Fibroblast of lung (primary cell): ENCODE measurements at regions not wholly inside any gene's neighbourhood (a gene's known extent, or its start where the extent isn't known, plus 50 kb on each side); places are given as distances from the start of the nearest gene placed in this dataset.

Experiments
- EZH2 ChIP-seq: IDR thresholded peaks from 2 replicates; pipeline ENCODE4 v1.5.1; 2012; ENCODE audit warnings: low read length, control low read depth, mild to moderate bottlenecking; ENCODE audit errors: missing control alignments
- TF ChIP-seq, protein P1 (sequence below), 2 donors: IDR thresholded peaks in 1 of 2; conservative IDR thresholded peaks in 1 of 2; 1 replicate in 1 of 2; 2 replicates in 1 of 2; pipeline ENCODE4 v1.5.1; 2011 to 2012; ENCODE audit warnings: low read length in 2 of 2, control low read depth in 1 of 2, inconsistent platforms in 1 of 2, low read depth in 1 of 2, mild to moderate bottlenecking in 1 of 2

DNA sequence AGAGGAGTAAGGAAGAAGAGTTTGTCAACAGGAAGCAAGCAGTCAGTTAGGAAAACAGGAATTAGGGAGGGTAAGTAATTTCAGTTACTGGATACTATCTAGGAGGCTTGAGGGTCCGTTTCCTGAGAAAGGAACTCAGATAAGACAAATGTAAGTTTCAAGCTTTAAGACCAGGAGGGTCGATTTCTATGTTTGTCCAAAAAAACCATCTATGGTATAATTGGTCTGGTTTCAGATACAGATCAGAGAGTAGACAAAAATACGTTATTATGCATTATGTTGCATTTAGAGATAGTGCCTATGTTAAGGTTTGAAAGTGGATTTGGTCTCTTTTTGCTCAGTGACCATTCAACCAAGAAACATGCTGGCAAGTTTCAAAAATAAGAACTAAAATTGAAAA lies 789.6 kb upstream of the PCDH20 start:
- no peak for TF ChIP-seq EZH2
- TF ChIP-seq, protein P1, sequence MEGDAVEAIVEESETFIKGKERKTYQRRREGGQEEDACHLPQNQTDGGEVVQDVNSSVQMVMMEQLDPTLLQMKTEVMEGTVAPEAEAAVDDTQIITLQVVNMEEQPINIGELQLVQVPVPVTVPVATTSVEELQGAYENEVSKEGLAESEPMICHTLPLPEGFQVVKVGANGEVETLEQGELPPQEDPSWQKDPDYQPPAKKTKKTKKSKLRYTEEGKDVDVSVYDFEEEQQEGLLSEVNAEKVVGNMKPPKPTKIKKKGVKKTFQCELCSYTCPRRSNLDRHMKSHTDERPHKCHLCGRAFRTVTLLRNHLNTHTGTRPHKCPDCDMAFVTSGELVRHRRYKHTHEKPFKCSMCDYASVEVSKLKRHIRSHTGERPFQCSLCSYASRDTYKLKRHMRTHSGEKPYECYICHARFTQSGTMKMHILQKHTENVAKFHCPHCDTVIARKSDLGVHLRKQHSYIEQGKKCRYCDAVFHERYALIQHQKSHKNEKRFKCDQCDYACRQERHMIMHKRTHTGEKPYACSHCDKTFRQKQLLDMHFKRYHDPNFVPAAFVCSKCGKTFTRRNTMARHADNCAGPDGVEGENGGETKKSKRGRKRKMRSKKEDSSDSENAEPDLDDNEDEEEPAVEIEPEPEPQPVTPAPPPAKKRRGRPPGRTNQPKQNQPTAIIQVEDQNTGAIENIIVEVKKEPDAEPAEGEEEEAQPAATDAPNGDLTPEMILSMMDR (conservative IDR thresholded peaks at IDR 0.05 in 1 of 2, IDR thresholded peaks at IDR 0.05 in 1 of 2; ENCODE audit: low read depth in 1 of 2, low read length in 2 of 2), result no peak
